ENCODE measurements at regions not wholly inside any gene's neighbourhood (a gene's known extent, or its start where the extent isn't known, plus 50 kb on each side); places are given as distances from the start of the nearest gene placed in this dataset.

GRCh38 chr7:45294559-45294958, 137.0 kb downstream of the RAMP3 start:
- TF ChIP-seq, protein P1, sequence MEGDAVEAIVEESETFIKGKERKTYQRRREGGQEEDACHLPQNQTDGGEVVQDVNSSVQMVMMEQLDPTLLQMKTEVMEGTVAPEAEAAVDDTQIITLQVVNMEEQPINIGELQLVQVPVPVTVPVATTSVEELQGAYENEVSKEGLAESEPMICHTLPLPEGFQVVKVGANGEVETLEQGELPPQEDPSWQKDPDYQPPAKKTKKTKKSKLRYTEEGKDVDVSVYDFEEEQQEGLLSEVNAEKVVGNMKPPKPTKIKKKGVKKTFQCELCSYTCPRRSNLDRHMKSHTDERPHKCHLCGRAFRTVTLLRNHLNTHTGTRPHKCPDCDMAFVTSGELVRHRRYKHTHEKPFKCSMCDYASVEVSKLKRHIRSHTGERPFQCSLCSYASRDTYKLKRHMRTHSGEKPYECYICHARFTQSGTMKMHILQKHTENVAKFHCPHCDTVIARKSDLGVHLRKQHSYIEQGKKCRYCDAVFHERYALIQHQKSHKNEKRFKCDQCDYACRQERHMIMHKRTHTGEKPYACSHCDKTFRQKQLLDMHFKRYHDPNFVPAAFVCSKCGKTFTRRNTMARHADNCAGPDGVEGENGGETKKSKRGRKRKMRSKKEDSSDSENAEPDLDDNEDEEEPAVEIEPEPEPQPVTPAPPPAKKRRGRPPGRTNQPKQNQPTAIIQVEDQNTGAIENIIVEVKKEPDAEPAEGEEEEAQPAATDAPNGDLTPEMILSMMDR (IDR thresholded peaks at IDR 0.05; ENCODE audit: low read depth, low read length, missing input control): no peak
- TF ChIP-seq FOXA1 (IDR thresholded peaks at IDR 0.05) (no peak), YY1 (IDR thresholded peaks at IDR 0.05) (no peak), RXRA (IDR thresholded peaks at IDR 0.05) (no peak), TAF1 (conservative IDR thresholded peaks at IDR 0.05) (no peak), RAD21 (IDR thresholded peaks at IDR 0.05) (no peak), NR2F2 (IDR thresholded peaks at IDR 0.05) (no peak), MAX (IDR thresholded peaks at IDR 0.05) (no peak), GABPA (IDR thresholded peaks at IDR 0.05 in 1 of 2, conservative IDR thresholded peaks at IDR 0.05 in 1 of 2) (no peak), HNF4G (IDR thresholded peaks at IDR 0.05) (no peak)
